HG03175 (cell line): ENCODE measurements at regions not wholly inside any gene's neighbourhood (a gene's known extent, or its start where the extent isn't known, plus 50 kb on each side); places are given as distances from the start of the nearest gene placed in this dataset.

Source experiments
- ATAC-seq: cut with Tn5 transposase; IDR thresholded peaks from one replicate; pipeline ENCODE4 v1.9.1; 2021; ENCODE audit warnings: mild to moderate bottlenecking, moderate library complexity; ENCODE audit not compliant: unreplicated experiment

GRCh38 chr13:53200498-53201453 lies 172.2 kb downstream of the OLFM4 start:
- ATAC-seq: no peak

GRCh38 chr13:53201454-53202225 lies 173.0 kb downstream of the OLFM4 start:
- no peak for ATAC-seq

DNA sequence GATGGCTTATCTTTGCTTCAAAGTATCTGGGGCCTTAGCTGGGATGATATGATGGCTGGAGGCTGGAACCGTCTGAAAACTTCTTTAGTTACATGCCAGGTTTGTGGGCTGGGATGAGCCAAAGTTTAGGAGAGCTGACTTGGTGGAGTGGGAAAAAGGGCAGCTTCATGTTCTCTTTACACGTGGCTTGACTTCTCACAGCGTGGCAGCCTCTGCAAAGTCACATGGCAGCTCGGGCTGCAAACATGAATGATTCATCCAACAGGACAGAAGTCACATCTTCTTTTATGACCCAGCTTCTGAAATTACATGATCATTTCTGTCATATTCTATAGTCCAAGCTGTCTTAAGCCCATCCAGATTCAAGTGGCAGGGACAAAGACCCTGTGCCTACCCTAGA lies 176.0 kb downstream of the OLFM4 start:
- ATAC-seq: no peak

DNA sequence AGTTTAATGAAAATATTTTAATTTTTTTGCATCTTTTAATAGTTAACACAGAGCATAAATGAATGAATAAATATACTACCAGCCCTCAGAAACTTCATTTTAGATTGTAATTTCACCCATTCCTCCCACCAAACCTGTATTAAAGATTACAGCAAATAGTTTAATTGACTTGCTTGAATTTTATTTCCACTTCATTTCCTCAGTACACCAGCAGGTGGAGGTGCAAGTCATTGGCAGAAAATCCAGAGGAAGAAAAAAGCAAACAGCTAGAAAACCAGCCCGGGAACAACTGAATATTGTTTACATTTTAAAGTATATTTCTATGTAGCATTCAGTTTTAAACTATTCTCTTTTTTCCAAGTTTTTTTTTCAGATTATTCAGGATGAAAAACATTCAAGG lies 177.8 kb downstream of the OLFM4 start:
- no peak for ATAC-seq

- no peak for ATAC-seq
Observed at GRCh38 chr13:53207556-53207955, 178.9 kb downstream of the OLFM4 start.

GRCh38 chr13:53214433-53214832 lies 185.8 kb downstream of the OLFM4 start:
- no peak for ATAC-seq

GRCh38 chr13:53215563-53215962 lies 186.9 kb downstream of the OLFM4 start:
- ATAC-seq: no peak

- ATAC-seq: no peak
Observed at GRCh38 chr13:53216773-53217172, 188.2 kb downstream of the OLFM4 start.

DNA sequence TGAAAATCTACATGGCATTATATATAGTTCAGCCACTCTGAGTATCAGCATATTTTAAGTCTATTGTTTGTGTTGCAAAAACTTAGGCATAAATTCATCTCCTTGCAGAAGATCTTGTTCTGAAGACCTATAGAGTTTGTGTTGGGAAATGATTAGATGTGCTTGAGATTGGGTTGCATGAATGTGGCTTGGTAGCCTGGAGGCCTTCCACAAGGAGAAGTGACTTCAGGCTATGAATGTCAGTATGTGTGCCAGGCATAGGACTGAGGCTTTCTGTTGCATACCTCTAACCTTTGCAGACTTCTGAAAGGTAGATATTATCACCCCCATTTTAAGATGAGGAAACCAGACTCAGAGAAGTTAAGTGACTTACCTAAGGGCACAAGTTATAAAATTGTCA lies 188.6 kb downstream of the OLFM4 start:
- ATAC-seq: no peak

GRCh38 chr13:53220038-53220437 lies 191.4 kb downstream of the OLFM4 start:
- no peak for ATAC-seq

DNA sequence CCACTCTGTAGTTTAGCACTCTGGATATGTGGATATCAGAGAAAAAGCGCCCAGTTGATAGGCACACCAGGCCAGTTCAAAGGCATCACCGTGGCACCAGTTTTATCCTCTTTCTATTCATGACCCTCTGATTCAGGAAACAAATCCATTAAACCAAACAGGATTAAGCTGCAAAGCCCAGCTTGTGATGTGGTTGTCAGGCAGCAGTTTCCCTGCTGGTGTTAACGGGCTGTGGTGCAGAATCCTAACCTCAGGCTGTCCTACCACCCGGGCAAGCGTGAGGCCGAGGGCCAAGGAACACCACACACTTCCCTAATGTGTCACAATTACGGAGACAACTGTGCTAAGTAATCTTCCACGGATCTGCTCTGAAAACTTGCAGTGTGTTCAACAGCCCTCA lies 209.1 kb downstream of the OLFM4 start:
- ATAC-seq: no peak

DNA sequence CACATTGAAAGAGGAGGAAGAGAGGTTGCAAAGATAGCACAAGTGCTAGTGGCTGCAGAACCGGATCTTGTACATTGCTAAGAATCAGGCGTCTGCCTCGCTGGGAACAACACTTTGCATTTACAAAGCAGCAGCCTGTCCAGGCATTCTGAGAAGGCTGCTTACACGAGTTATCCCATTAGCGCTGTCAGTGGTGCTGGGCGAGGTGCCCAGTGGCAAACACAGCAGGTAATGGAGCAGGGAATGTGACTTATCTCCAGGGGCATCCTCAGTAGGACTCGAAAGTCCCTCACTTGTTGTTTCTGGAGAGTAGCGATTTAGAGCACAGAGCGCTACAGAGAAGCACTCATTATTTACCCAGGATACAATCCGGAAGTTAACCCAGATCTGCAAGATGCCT lies 209.6 kb downstream of the OLFM4 start:
- ATAC-seq: no peak

- no peak for ATAC-seq
Observed at GRCh38 chr13:53240401-53241025, 211.9 kb downstream of the OLFM4 start.

DNA sequence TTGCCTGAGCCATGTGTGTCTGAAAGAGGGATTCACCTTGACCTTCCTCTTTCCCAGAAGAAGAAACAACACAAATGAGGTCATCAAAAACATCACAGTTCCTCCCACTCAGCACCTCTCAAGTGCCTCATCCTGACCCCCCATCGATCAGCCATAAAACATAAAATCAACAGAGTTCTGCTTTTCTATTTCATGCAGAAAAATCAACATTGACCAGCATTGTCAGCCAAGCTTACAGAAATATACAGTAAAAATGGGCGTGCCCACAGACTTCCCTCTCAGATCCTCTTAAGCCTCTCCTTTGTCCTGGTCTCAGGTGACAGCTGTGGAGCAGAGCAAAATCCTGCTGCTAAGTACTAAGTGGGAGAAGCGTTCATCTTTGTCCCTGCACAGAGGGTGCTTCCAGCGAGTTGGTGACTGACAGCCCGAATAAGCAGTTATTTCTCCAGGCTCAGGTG lies 213.3 kb downstream of the OLFM4 start:
- no peak for ATAC-seq

- ATAC-seq: no peak
Observed at GRCh38 chr13:53249236-53249635, 220.6 kb downstream of the OLFM4 start.

GRCh38 chr13:53250272-53250875 lies 221.8 kb downstream of the OLFM4 start:
- ATAC-seq: peak; percentile 90

GRCh38 chr13:53250977-53251376 lies 222.4 kb downstream of the OLFM4 start:
- ATAC-seq: no peak

DNA sequence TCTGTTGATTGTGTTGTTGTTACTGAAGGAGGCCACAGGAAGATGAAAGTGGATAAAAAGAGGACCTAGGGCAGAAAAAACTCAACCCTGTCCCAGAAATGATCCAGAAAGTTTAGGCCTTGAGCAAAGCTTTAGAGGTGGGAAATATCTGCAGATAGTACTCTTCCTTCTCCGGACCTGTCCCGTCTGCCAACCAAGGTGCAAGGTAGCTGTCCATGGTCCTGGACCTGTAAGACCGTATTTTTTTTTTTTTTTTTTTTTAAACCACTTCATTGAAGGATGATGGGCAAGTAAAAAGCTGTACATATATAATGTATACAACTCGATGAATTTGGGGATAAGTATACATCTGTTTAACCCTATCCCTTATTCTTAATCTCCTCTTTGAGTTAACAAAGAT lies 225.9 kb downstream of the OLFM4 start:
- ATAC-seq: no peak

- no peak for ATAC-seq
Observed at GRCh38 chr13:53255795-53256194, 227.2 kb downstream of the OLFM4 start.

DNA sequence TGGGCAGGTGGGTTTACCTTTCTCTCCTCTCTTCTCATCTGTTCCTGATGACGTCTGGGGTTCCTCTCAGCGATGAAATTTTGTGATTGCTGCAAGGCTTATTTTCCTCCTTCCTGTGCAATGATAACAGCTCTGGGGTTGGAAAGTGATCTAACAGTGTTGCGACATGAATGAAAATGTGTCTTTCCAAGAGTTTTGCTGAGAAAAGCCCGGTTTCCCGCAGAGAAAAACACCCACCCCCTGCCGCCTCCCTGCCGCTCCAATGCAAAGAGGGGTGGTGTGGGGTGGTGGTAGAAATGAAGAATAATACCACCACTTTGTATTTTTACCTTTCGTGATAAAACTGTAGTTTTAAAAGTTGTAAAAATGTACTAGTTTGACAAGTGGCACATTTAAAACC lies 232.0 kb downstream of the OLFM4 start:
- no peak for ATAC-seq

- no peak for ATAC-seq
Observed at GRCh38 chr13:53264751-53265385, 236.3 kb downstream of the OLFM4 start.
